GM12892 (cell line): ENCODE measurements at regions not wholly inside any gene's neighbourhood (a gene's known extent, or its start where the extent isn't known, plus 50 kb on each side); places are given as distances from the start of the nearest gene placed in this dataset.

Experiments
- DNase-seq: peaks from one replicate; pipeline ENCODE4 v3.0.0; 2011; ENCODE audit not compliant: insufficient read length
- FAIRE-seq: peaks from 2 replicates; lab custom pipeline; 2011; peaks lifted over from hg19 to GRCh38; lab: Jason Lieb, UNC
- POLR2A ChIP-seq: IDR thresholded peaks from 2 replicates; pipeline ENCODE4 v1.6.1; 2011; ENCODE audit warnings: low read depth, low read length, control low read depth
- POLR2AphosphoS5 ChIP-seq: IDR thresholded peaks from 2 replicates; pipeline ENCODE4 v1.6.1; 2011; ENCODE audit warnings: low read depth, low read length, control low read depth
- TAF1 ChIP-seq: IDR thresholded peaks from 2 replicates; pipeline ENCODE4 v1.6.1; 2011; ENCODE audit warnings: low read depth, mild to moderate bottlenecking, control low read depth, low read length, borderline replicate concordance

GRCh38 chr3:124275412-124275811 lies 283.5 kb upstream of the ROPN1 start:
- FAIRE-seq (no peak), DNase-seq (no peak)
- no peak for TF ChIP-seq POLR2A
- no peak for TF ChIP-seq POLR2AphosphoS5
- no peak for TF ChIP-seq TAF1

GRCh38 chr3:124276133-124276532 lies 284.2 kb upstream of the ROPN1 start:
- FAIRE-seq (no peak), DNase-seq (no peak)
- TF ChIP-seq TAF1 (no peak), POLR2AphosphoS5 (no peak)

GRCh38 chr3:124276539-124277143 lies 284.7 kb upstream of the ROPN1 start:
- TF ChIP-seq POLR2AphosphoS5 (no peak), POLR2A (no peak), TAF1 (no peak)

GRCh38 chr3:124277144-124277890 lies 285.4 kb upstream of the ROPN1 start:
- no peak for DNase-seq
- TF ChIP-seq TAF1 (no peak), POLR2AphosphoS5 (no peak), POLR2A (no peak)
- FAIRE-seq: no peak

More at GRCh38 chr3:124276539-124277143, 284.7 kb upstream of the ROPN1 start:
- DNase-seq (no peak), FAIRE-seq (no peak)

- FAIRE-seq (peak; percentile 36), DNase-seq (no peak)
- TF ChIP-seq POLR2A: no peak
- TF ChIP-seq TAF1: no peak
- no peak for TF ChIP-seq POLR2AphosphoS5
These were observed 289.8 kb upstream of the ROPN1 start for GRCh38 chr3:124281453-124282316.

GRCh38 chr3:124282751-124283651 lies 291.1 kb upstream of the ROPN1 start:
- DNase-seq: no peak

GRCh38 chr3:124283652-124284023 lies 291.7 kb upstream of the ROPN1 start:
- TF ChIP-seq TAF1: no peak
- no peak for TF ChIP-seq POLR2AphosphoS5
- no peak for TF ChIP-seq POLR2A
- DNase-seq: no peak
- FAIRE-seq: no peak

More at GRCh38 chr3:124282751-124283651, 291.1 kb upstream of the ROPN1 start:
- TF ChIP-seq POLR2AphosphoS5: no peak
- TF ChIP-seq POLR2A: no peak
- TF ChIP-seq TAF1: no peak
- FAIRE-seq: no peak

GRCh38 chr3:124288996-124289395 lies 297.1 kb upstream of the ROPN1 start:
- FAIRE-seq (no peak), DNase-seq (no peak)
- no peak for TF ChIP-seq TAF1
- no peak for TF ChIP-seq POLR2AphosphoS5
- TF ChIP-seq POLR2A: no peak

- DNase-seq (no peak), FAIRE-seq (no peak)
- TF ChIP-seq POLR2AphosphoS5 (no peak), POLR2A (no peak), TAF1 (no peak)
These were observed 299.1 kb upstream of the ROPN1 start for GRCh38 chr3:124291008-124291407.

- DNase-seq (no peak), FAIRE-seq (no peak)
- TF ChIP-seq TAF1 (no peak), POLR2A (no peak), POLR2AphosphoS5 (no peak)
These were observed 300.4 kb upstream of the ROPN1 start for GRCh38 chr3:124292329-124292728.

GRCh38 chr3:124293584-124293983 lies 301.7 kb upstream of the ROPN1 start:
- FAIRE-seq (peak; percentile 33), DNase-seq (no peak)
- TF ChIP-seq POLR2AphosphoS5 (no peak), POLR2A (no peak), TAF1 (no peak)
